IMR-90 (cell line): ENCODE measurements at regions not wholly inside any gene's neighbourhood (a gene's known extent, or its start where the extent isn't known, plus 50 kb on each side); places are given as distances from the start of the nearest gene placed in this dataset.
A peak's percentile ranks its signal among the peaks of the same experiment; 100 is the strongest.

Experiments used
- ATAC-seq: fragments of 200-7000 bp; cut with Tn5 transposase; 2 replicates; pipeline ENCODE4 v1.9.1; 2020; ENCODE audit warnings: low read depth, mild to moderate bottlenecking, moderate library complexity
- BruUV-seq: library from RNA; stranded (reverse); fragments of 400-500 nt; replicated peaks from 2 replicates; lab custom pipeline; 2021; lab: Mats Ljungman, UMichigan
- CTCF ChIA-PET: fragments of 300-600 bp; formaldehyde crosslinking; extraction: SDS; loops from one replicate; lab custom pipeline; 2021; ENCODE audit warnings: antibody characterized with exemption; lab: Yijun Ruan, JAX
- POLR2A ChIA-PET: fragments of 300-600 bp; sonication (Branson Sonifier 250); formaldehyde crosslinking; loops from one replicate; lab custom pipeline; 2022; ENCODE audit warnings: antibody characterized with exemption; ENCODE audit not compliant: unreplicated experiment; lab: Charles Lee
- DNase-seq: peaks from one replicate; pipeline ENCODE4 v3.0.0; 2013
- H2AFZ ChIP-seq: replicated peaks from 2 replicates; pipeline ENCODE3; 2013; ENCODE audit warnings: low read length, mild to moderate bottlenecking; ENCODE audit not compliant: poor library complexity
- H2AK5ac ChIP-seq: 2 replicates; pipeline ENCODE4 v1.6.1; 2013; ENCODE audit warnings: low read depth, low read length, inconsistent platforms
- H2AK9ac ChIP-seq: replicated peaks from 2 replicates; pipeline ENCODE3; 2013; ENCODE audit warnings: mild to moderate bottlenecking, low read depth, low read length, moderate library complexity; ENCODE audit not compliant: poor library complexity
- H2BK120ac ChIP-seq: 2 replicates; pipeline ENCODE4 v1.6.1; 2013; ENCODE audit warnings: low read depth, low read length, inconsistent platforms
- H2BK15ac ChIP-seq: 3 replicates; pipeline ENCODE4 v1.6.1; 2013; ENCODE audit warnings: low read depth, low read length, inconsistent platforms
- H2BK20ac ChIP-seq: 2 replicates; pipeline ENCODE4 v1.6.1; 2013; ENCODE audit warnings: low read depth, mild to moderate bottlenecking, inconsistent platforms, low read length, moderate library complexity
- H2BK5ac ChIP-seq: 2 replicates; pipeline ENCODE4 v1.6.1; 2013; ENCODE audit warnings: mild to moderate bottlenecking, low read depth, low read length, inconsistent platforms; ENCODE audit not compliant: poor library complexity, severe bottlenecking
- H3K14ac ChIP-seq: replicated peaks from 2 replicates; pipeline ENCODE4 v1.6.1; 2013; ENCODE audit warnings: low read depth, low read length, inconsistent platforms
- H3K18ac ChIP-seq: 2 replicates; pipeline ENCODE4 v1.6.1; 2013; ENCODE audit warnings: low read depth, low read length, control low read depth
- H3K23ac ChIP-seq: 2 replicates; pipeline ENCODE4 v1.6.1; 2013; ENCODE audit warnings: low read depth, low read length, inconsistent platforms
- H3K27ac ChIP-seq: 2 replicates; pipeline ENCODE4 v1.5.1; 2013; ENCODE audit warnings: mild to moderate bottlenecking, control low read depth, low read length; ENCODE audit not compliant: insufficient read depth
- H3K27me3 ChIP-seq: 2 replicates; pipeline ENCODE4 v1.6.1; 2013; ENCODE audit warnings: low read length; ENCODE audit not compliant: control insufficient read depth, insufficient read depth
- H3K36me3 ChIP-seq: 2 replicates; pipeline ENCODE4 v1.6.1; 2013; ENCODE audit warnings: low read length, mixed read lengths; ENCODE audit not compliant: control insufficient read depth, insufficient read depth
- H3K4ac ChIP-seq: 2 replicates; pipeline ENCODE4 v1.6.1; 2013; ENCODE audit warnings: low read depth, low read length, inconsistent platforms
- H3K4me1 ChIP-seq: 2 replicates; pipeline ENCODE4 v1.6.1; 2013; ENCODE audit warnings: low read length, mixed read lengths; ENCODE audit not compliant: control insufficient read depth, insufficient read depth
- H3K4me2 ChIP-seq: 2 replicates; pipeline ENCODE4 v1.6.1; 2013; ENCODE audit warnings: low read depth, mild to moderate bottlenecking, control low read depth, low read length, moderate library complexity
- H3K4me3 ChIP-seq: 2 replicates; pipeline ENCODE4 v1.5.1; 2013; ENCODE audit warnings: low read depth, mild to moderate bottlenecking, control low read depth, low read length, moderate library complexity; ENCODE audit not compliant: insufficient read depth
- H3K56ac ChIP-seq: 2 replicates; pipeline ENCODE4 v1.6.1; 2013; ENCODE audit warnings: low read length, inconsistent platforms; ENCODE audit not compliant: insufficient read depth; ENCODE audit errors: extremely low read depth
- H3K79me1 ChIP-seq, 2 experiments: 2 replicates each; pipeline ENCODE4 v1.6.1; 2013; ENCODE audit warnings: low read length in 2 of 2, inconsistent platforms in 1 of 2, low read depth in 1 of 2
- H3K9ac ChIP-seq: 2 replicates; pipeline ENCODE4 v1.6.1; 2013; ENCODE audit warnings: low read depth, low read length, control low read depth
- H3K9me1 ChIP-seq: 2 replicates; pipeline ENCODE4 v1.6.1; 2013; ENCODE audit warnings: low read length, inconsistent platforms; ENCODE audit not compliant: insufficient read depth
- H3K9me3 ChIP-seq: 2 replicates; pipeline ENCODE4 v1.6.1; 2013; ENCODE audit warnings: low read length; ENCODE audit not compliant: control insufficient read depth, insufficient read depth
- H4K20me1 ChIP-seq: 2 replicates; pipeline ENCODE4 v1.6.1; 2013; ENCODE audit warnings: low read length, inconsistent platforms; ENCODE audit not compliant: insufficient read depth
- H4K5ac ChIP-seq: 2 replicates; pipeline ENCODE4 v1.6.1; 2013; ENCODE audit warnings: mild to moderate bottlenecking, low read depth, low read length, control low read depth
- H4K8ac ChIP-seq, 2 experiments: 2 replicates each; pipeline ENCODE4 v1.6.1; 2013; ENCODE audit warnings: low read depth in 2 of 2, low read length in 2 of 2, control low read depth in 1 of 2, inconsistent platforms in 1 of 2
- H4K91ac ChIP-seq: 2 replicates; pipeline ENCODE4 v1.6.1; 2013; ENCODE audit warnings: low read depth, low read length, inconsistent platforms; ENCODE audit not compliant: insufficient read depth
- BHLHE40 ChIP-seq: fragments of 150-350 bp; IDR thresholded peaks from 2 replicates; pipeline ENCODE4 v1.6.1; 2016; ENCODE audit warnings: mild to moderate bottlenecking, low read depth, low read length
- CEBPB ChIP-seq: IDR thresholded peaks from 2 replicates; pipeline ENCODE4 v1.6.1; 2012; ENCODE audit warnings: low read depth, low read length, improper control_type of control experiment
- CHD1 ChIP-seq: IDR thresholded peaks from 2 replicates; pipeline ENCODE4 v1.6.1; 2012; ENCODE audit warnings: low read depth, low read length, improper control_type of control experiment
- FOS ChIP-seq: fragments of 150-350 bp; IDR thresholded peaks from 2 replicates; pipeline ENCODE4 v1.6.1; 2016; ENCODE audit warnings: low read depth, low read length
- MAFK ChIP-seq: IDR thresholded peaks from 2 replicates; pipeline ENCODE4 v1.6.1; 2012; ENCODE audit warnings: low read depth, low read length, improper control_type of control experiment
- MAZ ChIP-seq: IDR thresholded peaks from 2 replicates; pipeline ENCODE4 v1.6.1; 2012; ENCODE audit warnings: low read depth, mild to moderate bottlenecking, low read length, improper control_type of control experiment, moderate library complexity, borderline replicate concordance
- MXI1 ChIP-seq: IDR thresholded peaks from 2 replicates; pipeline ENCODE4 v1.6.1; 2012; ENCODE audit warnings: low read depth, mild to moderate bottlenecking, low read length, moderate library complexity, borderline replicate concordance
- NFE2L2 ChIP-seq: fragments of 150-350 bp; IDR thresholded peaks from 2 replicates; pipeline ENCODE4 v1.6.1; 2016; ENCODE audit warnings: low read depth, mild to moderate bottlenecking, low read length
- POLR2A ChIP-seq: IDR thresholded peaks from 2 replicates; pipeline ENCODE4 v1.6.1; 2012; ENCODE audit warnings: mild to moderate bottlenecking, low read depth, low read length
- RAD21 ChIP-seq: IDR thresholded peaks from 2 replicates; pipeline ENCODE4 v1.6.1; 2012; ENCODE audit warnings: low read length, improper control_type of control experiment
- RCOR1 ChIP-seq: IDR thresholded peaks from 2 replicates; pipeline ENCODE4 v1.6.1; 2012; ENCODE audit warnings: mild to moderate bottlenecking, low read length, improper control_type of control experiment; ENCODE audit not compliant: insufficient replicate concordance
- RFX5 ChIP-seq: IDR thresholded peaks from 2 replicates; pipeline ENCODE4 v1.8.0; 2012; ENCODE audit warnings: low read depth, mild to moderate bottlenecking, low read length, moderate library complexity
- SMC3 ChIP-seq: fragments of 150-350 bp; IDR thresholded peaks from 2 replicates; pipeline ENCODE4 v1.6.1; 2016; ENCODE audit warnings: low read depth, mild to moderate bottlenecking, antibody characterized with exemption, low read length, moderate library complexity
- WGBS, 2 experiments: methylation state at CpG; one replicate each; pipeline versions ENCODE4 v1.1.5 to v1.1.7; 2013; ENCODE audit warnings: missing lambda C conversion rate in 2 of 2; ENCODE audit not compliant: insufficient read length in 1 of 2; ENCODE audit errors: extremely low coverage in 2 of 2; 5-methylcytosine and 5-hydroxymethylcytosine counted together
- dilution Hi-C: fragments of 300-500 bp; cut with HindIII; formaldehyde crosslinking; loops from one replicate; pipeline ENCODE4 v1.14.3; 2018; ENCODE audit warnings: low sequenced_read_pairs; ENCODE audit not compliant: unreplicated experiment
- in situ Hi-C: fragments of 300-500 bp; cut with MboI; formaldehyde crosslinking; loops from 3 replicates; pipeline ENCODE4 v1.14.3; 2019; ENCODE audit warnings: low sequenced_read_pairs, inconsistent platforms, mixed read lengths
- intact Hi-C: fragments of 100-400 bp; cut with micrococcal nuclease; formaldehyde crosslinking; loops from 2 replicates; pipeline ENCODE4 v1.10.0; 2022
- TF ChIP-seq, protein P1 (sequence below): fragments of 150-350 bp; IDR thresholded peaks from 2 replicates; pipeline ENCODE4 v1.6.1; 2016; ENCODE audit warnings: low read depth, mild to moderate bottlenecking, low read length, moderate library complexity, borderline replicate concordance
- TF ChIP-seq, protein P2 (sequence below): fragments of 150-350 bp; IDR thresholded peaks from 2 replicates; pipeline ENCODE4 v1.6.1; 2017; ENCODE audit warnings: mild to moderate bottlenecking, antibody characterized with exemption, low read length, low read depth
- TF ChIP-seq, protein P3 (sequence below): conservative IDR thresholded peaks from 2 replicates; pipeline ENCODE4 v1.5.1; 2012; ENCODE audit warnings: mild to moderate bottlenecking, low read depth, low read length, improper control_type of control experiment

DNA sequence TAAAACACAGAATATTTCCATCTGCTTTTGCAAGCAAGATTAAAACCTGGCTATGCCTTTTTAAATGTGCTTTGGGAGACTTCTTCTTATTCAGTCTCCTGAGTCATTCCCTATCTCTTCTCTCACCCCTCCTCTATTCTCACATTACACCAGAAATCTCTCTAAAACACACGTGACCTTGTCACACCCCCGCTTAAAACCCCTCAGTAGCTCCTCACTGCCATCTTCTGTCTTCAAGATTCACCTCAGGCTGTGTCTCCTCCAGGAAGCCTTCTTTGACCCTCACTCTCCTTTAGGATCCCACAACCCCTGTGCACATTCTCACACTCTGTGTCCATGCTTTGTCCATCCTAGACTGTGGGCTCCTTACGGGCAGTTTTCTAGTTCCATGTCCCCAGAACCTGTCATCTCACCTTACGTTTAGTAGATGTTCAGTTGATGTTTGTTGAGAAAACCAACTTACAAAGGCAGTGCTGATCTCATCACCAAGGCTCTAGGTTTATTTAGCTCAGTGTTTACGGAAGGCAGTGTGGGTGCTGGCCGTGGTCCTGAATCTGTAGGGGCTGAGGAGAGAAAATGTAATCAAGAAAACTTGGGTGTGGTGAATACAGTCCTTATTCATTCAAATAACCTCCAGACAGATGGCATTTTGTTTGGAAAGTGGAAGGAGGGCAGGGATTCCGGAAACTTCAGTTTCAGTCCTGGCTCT, 143.5 kb downstream of the DMRTA2 start:
- no peak overlapping the region for H2BK5ac ChIP-seq
- H3K14ac ChIP-seq: no peak overlapping the region
- H4K5ac ChIP-seq: no peak overlapping the region
- CTCF ChIA-PET: no interaction called here
- no peaks in the 10 kb centered on the region for H3K79me1 ChIP-seq
- no peak overlapping the region for H2AK5ac ChIP-seq
- H2BK15ac ChIP-seq: no peak overlapping the region
- H3K18ac ChIP-seq: no peak overlapping the region
- H3K4ac ChIP-seq: no peak overlapping the region
- no peaks in the 10 kb centered on the region for H3K4me1 ChIP-seq
- H3K27me3 ChIP-seq: no peaks in the 10 kb centered on the region
- H3K56ac ChIP-seq: no peak overlapping the region
- BruUV-seq: no TSS peak
- no peak for ATAC-seq
- no peak overlapping the region for H3K23ac ChIP-seq
- no peaks in the 10 kb centered on the region for H3K9me1 ChIP-seq
- 0 to 100% methylated on average over 2 of the region's 7 CpGs for WGBS, 2 experiments
- no peak overlapping the region for H3K4me3 ChIP-seq
- POLR2A ChIA-PET: no interaction called here
- H2BK20ac ChIP-seq: no peak overlapping the region
- H4K8ac ChIP-seq: no peak overlapping the region
- no peak overlapping the region for H3K27ac ChIP-seq
- peaks cover 9% of the 10 kb centered on the region for H3K9me3 ChIP-seq
- peak; percentile 1 for DNase-seq
- no peak overlapping the region for H2BK120ac ChIP-seq
- no peak overlapping the region for H2AK9ac ChIP-seq
- no peak for TF ChIP-seq MAFK
- no peak for TF ChIP-seq NFE2L2
- TF ChIP-seq, protein P1, sequence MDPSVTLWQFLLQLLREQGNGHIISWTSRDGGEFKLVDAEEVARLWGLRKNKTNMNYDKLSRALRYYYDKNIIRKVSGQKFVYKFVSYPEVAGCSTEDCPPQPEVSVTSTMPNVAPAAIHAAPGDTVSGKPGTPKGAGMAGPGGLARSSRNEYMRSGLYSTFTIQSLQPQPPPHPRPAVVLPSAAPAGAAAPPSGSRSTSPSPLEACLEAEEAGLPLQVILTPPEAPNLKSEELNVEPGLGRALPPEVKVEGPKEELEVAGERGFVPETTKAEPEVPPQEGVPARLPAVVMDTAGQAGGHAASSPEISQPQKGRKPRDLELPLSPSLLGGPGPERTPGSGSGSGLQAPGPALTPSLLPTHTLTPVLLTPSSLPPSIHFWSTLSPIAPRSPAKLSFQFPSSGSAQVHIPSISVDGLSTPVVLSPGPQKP: no peak
- no peak for TF ChIP-seq CEBPB
- TF ChIP-seq POLR2A: no peak
- TF ChIP-seq, protein P2, sequence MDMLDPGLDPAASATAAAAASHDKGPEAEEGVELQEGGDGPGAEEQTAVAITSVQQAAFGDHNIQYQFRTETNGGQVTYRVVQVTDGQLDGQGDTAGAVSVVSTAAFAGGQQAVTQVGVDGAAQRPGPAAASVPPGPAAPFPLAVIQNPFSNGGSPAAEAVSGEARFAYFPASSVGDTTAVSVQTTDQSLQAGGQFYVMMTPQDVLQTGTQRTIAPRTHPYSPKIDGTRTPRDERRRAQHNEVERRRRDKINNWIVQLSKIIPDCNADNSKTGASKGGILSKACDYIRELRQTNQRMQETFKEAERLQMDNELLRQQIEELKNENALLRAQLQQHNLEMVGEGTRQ: no peak
- TF ChIP-seq FOS: no peak
- no peak for TF ChIP-seq RFX5
- TF ChIP-seq RCOR1: no peak
- TF ChIP-seq, protein P3, sequence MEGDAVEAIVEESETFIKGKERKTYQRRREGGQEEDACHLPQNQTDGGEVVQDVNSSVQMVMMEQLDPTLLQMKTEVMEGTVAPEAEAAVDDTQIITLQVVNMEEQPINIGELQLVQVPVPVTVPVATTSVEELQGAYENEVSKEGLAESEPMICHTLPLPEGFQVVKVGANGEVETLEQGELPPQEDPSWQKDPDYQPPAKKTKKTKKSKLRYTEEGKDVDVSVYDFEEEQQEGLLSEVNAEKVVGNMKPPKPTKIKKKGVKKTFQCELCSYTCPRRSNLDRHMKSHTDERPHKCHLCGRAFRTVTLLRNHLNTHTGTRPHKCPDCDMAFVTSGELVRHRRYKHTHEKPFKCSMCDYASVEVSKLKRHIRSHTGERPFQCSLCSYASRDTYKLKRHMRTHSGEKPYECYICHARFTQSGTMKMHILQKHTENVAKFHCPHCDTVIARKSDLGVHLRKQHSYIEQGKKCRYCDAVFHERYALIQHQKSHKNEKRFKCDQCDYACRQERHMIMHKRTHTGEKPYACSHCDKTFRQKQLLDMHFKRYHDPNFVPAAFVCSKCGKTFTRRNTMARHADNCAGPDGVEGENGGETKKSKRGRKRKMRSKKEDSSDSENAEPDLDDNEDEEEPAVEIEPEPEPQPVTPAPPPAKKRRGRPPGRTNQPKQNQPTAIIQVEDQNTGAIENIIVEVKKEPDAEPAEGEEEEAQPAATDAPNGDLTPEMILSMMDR: no peak
- no peak for TF ChIP-seq RAD21
- TF ChIP-seq SMC3: no peak
- no peak for TF ChIP-seq CHD1
- no peak for TF ChIP-seq MAZ
- no peak for TF ChIP-seq MXI1
- no peak for TF ChIP-seq BHLHE40
- intact Hi-C loops (no loop called here), in situ Hi-C loops (no loop called here), dilution Hi-C loops (no loop called here)
- H2AFZ ChIP-seq: no peak overlapping the region
- no peaks in the 10 kb centered on the region for H3K36me3 ChIP-seq
- no peak overlapping the region for H3K9ac ChIP-seq
- H3K4me2 ChIP-seq: no peak overlapping the region
- no peak overlapping the region for H4K91ac ChIP-seq
- H4K20me1 ChIP-seq: no peaks in the 10 kb centered on the region
